OCI-LY7 (cell line): ENCODE measurements at regions not wholly inside any gene's neighbourhood (a gene's known extent, or its start where the extent isn't known, plus 50 kb on each side); places are given as distances from the start of the nearest gene placed in this dataset.

Experiments used
- EZH2phosphoT487 ChIP-seq: fragments of 200-600 bp; sonication (generic); IDR thresholded peaks from 2 replicates; pipeline ENCODE4 v1.6.1; 2018; ENCODE audit warnings: low read depth, borderline replicate concordance, mild to moderate bottlenecking, mixed run types, antibody characterized with exemption, low read length, moderate library complexity, mixed read lengths
- TF ChIP-seq, protein P1 (sequence below): fragments of 200-600 bp; sonication (generic); conservative IDR thresholded peaks from 2 replicates; pipeline ENCODE4 v1.5.1; 2014; ENCODE audit warnings: mild to moderate bottlenecking, antibody characterized with exemption, low read length, moderate library complexity, mixed read lengths

DNA sequence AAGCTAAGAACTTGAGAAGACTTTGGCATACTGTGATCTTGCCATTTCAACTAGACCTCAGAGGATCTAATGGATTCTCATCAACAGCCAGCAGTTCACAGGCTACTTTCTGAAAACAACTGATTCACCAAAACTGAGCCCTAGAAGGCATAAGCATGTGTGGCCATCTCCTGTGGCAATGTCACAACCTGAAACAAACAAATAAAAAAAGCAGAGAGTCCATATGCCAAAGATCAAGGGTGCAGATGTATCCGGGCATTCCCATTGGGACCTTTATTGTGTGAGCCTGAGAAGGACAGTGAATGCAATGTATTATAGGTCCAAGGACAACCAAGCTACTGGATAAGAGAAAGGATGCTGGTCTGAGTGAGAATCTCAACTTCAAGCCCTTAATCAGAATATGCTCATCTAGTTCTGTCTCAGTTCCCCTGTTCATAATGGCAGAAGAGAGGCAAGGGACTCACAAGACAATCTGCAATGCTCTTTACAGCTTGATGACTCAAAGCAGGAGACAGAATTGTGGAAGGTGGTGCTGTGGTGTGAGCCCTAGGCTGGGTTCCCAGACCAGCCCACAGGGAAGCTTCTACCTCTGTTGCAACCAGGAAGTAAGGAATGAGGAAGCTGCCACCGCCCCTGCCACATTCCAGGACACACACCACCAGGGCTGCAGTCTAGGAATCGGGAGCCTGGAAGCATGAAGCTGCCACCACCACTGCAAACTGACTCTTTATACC, 133.7 kb downstream of the RAP2A start:
- TF ChIP-seq, protein P1, sequence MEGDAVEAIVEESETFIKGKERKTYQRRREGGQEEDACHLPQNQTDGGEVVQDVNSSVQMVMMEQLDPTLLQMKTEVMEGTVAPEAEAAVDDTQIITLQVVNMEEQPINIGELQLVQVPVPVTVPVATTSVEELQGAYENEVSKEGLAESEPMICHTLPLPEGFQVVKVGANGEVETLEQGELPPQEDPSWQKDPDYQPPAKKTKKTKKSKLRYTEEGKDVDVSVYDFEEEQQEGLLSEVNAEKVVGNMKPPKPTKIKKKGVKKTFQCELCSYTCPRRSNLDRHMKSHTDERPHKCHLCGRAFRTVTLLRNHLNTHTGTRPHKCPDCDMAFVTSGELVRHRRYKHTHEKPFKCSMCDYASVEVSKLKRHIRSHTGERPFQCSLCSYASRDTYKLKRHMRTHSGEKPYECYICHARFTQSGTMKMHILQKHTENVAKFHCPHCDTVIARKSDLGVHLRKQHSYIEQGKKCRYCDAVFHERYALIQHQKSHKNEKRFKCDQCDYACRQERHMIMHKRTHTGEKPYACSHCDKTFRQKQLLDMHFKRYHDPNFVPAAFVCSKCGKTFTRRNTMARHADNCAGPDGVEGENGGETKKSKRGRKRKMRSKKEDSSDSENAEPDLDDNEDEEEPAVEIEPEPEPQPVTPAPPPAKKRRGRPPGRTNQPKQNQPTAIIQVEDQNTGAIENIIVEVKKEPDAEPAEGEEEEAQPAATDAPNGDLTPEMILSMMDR = no peak
- TF ChIP-seq EZH2phosphoT487 = no peak
